GM12878 (cell line): ENCODE measurements at regions not wholly inside any gene's neighbourhood (a gene's known extent, or its start where the extent isn't known, plus 50 kb on each side); places are given as distances from the start of the nearest gene placed in this dataset.

Experiments used
- ASH2L ChIP-seq: fragments of 300-600, 200-600 bp; sonication (generic); IDR thresholded peaks from 2 replicates; pipeline ENCODE4 v1.6.1; 2017; ENCODE audit warnings: low read depth, mild to moderate bottlenecking, borderline replicate concordance
- EP300 ChIP-seq, 2 experiments: fragments of 150-350 bp in 1 of 2; IDR thresholded peaks; 2 replicates each; pipeline ENCODE4 v1.6.1; 2011 to 2012; ENCODE audit warnings: low read depth in 2 of 2, low read length in 2 of 2, borderline replicate concordance in 1 of 2, improper control_type of control experiment in 1 of 2, inconsistent platforms in 1 of 2; ENCODE audit not compliant: control insufficient read depth in 1 of 2
- FOXM1 ChIP-seq: IDR thresholded peaks from 2 replicates; pipeline ENCODE4 v1.6.1; 2012; ENCODE audit warnings: low read depth, mild to moderate bottlenecking, inconsistent platforms, low read length, moderate library complexity
- MYC ChIP-seq: IDR thresholded peaks from 2 replicates; pipeline ENCODE4 v1.6.1; 2011; ENCODE audit warnings: mild to moderate bottlenecking, low read length, moderate library complexity, inconsistent platforms; ENCODE audit not compliant: insufficient read depth, insufficient replicate concordance, insufficient read length, severe bottlenecking
- NBN ChIP-seq: fragments of 450-650 bp; IDR thresholded peaks from 2 replicates; pipeline ENCODE4 v1.6.1; 2016
- POLR2A ChIP-seq: IDR thresholded peaks from 2 replicates; pipeline ENCODE4 v1.6.1; 2011; ENCODE audit warnings: low read depth, mild to moderate bottlenecking, low read length
- TF ChIP-seq, protein P1 (sequence below), 3 experiments: IDR thresholded peaks in 2 of 3; conservative IDR thresholded peaks in 1 of 3; 2 replicates each; pipeline ENCODE4 v1.5.1; 2011; ENCODE audit warnings: low read depth in 3 of 3, low read length in 3 of 3, mild to moderate bottlenecking in 3 of 3, control low read depth in 2 of 3, moderate library complexity in 2 of 3, inconsistent platforms in 1 of 3, mixed read lengths in 1 of 3; ENCODE audit not compliant: control insufficient read depth in 2 of 3, insufficient read depth in 1 of 3; ENCODE audit errors: extremely low read depth in 1 of 3

DNA sequence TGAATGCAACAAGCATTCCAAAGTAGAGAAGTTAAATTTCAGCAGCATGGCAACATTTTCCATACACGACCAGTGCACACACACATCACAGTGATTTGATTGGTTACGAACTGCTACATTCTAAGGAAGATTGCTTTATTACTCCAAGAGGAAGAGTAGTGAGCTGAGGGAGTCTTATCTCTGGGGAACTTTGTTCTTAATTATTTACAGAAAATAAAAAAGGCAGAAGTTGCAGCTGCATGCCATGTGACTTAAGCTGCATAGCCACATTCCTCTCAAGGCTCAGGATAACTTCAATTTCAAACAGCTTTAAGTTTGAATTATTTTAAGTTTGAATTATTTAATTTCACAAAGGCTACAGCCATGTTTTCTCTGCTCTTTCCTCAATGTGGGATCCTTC, 71.6 kb upstream of the HSPB3 start:
- TF ChIP-seq NBN (no peak), FOXM1 (no peak), ASH2L (no peak), EP300 (IDR thresholded peaks at IDR 0.05; ENCODE audit: borderline replicate concordance in 1 of 2, control insufficient read depth in 1 of 2, low read depth in 2 of 2, low read length in 2 of 2) (no peak), MYC (no peak), POLR2A (no peak)
- TF ChIP-seq, protein P1, sequence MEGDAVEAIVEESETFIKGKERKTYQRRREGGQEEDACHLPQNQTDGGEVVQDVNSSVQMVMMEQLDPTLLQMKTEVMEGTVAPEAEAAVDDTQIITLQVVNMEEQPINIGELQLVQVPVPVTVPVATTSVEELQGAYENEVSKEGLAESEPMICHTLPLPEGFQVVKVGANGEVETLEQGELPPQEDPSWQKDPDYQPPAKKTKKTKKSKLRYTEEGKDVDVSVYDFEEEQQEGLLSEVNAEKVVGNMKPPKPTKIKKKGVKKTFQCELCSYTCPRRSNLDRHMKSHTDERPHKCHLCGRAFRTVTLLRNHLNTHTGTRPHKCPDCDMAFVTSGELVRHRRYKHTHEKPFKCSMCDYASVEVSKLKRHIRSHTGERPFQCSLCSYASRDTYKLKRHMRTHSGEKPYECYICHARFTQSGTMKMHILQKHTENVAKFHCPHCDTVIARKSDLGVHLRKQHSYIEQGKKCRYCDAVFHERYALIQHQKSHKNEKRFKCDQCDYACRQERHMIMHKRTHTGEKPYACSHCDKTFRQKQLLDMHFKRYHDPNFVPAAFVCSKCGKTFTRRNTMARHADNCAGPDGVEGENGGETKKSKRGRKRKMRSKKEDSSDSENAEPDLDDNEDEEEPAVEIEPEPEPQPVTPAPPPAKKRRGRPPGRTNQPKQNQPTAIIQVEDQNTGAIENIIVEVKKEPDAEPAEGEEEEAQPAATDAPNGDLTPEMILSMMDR (IDR thresholded peaks at IDR 0.05 in 2 of 3, conservative IDR thresholded peaks at IDR 0.05 in 1 of 3; ENCODE audit: control insufficient read depth in 2 of 3, extremely low read depth in 1 of 3, insufficient read depth in 1 of 3, low read depth in 3 of 3, low read length in 3 of 3): no peak
